Gastroesophageal sphincter (tissue), 3 donors: ENCODE measurements at regions not wholly inside any gene's neighbourhood (a gene's known extent, or its start where the extent isn't known, plus 50 kb on each side); places are given as distances from the start of the nearest gene placed in this dataset.
"Not testable (repeated sequence)": the region's sequence is repeated elsewhere in the genome, so short reads cannot be mapped to it uniquely, and the experiment has no call there.

Experiments
- CTCF ChIP-seq, 4 experiments: fragments of 200-600 bp in 2 of 4; fragments of 450-650 bp in 2 of 4; sonication (generic) in 1 of 4; IDR thresholded peaks; one replicate each; pipeline ENCODE4 v1.5.1; 2017 to 2019; ENCODE audit warnings: antibody characterized with exemption in 4 of 4, mild to moderate bottlenecking in 2 of 4, moderate library complexity in 2 of 4
- EP300 ChIP-seq: sonication (generic); formaldehyde crosslinking; IDR thresholded peaks from one replicate; pipeline ENCODE4 v1.6.1; 2017; ENCODE audit warnings: antibody characterized with exemption, mild to moderate bottlenecking

GRCh38 chr9:134574686-134575085 is 66.9 kb upstream of the COL5A1 start:
- TF ChIP-seq CTCF (IDR thresholded peaks at IDR 0.05); EP300: not testable (repeated sequence)
